ENCODE measurements at regions not wholly inside any gene's neighbourhood (a gene's known extent, or its start where the extent isn't known, plus 50 kb on each side); places are given as distances from the start of the nearest gene placed in this dataset.

GRCh38 chr2:44110444-44110843, 58.2 kb upstream of the PPM1B start:
- Histone ChIP-seq H3K27ac (ENCODE audit: low read depth, low read length) (no peak overlapping the region), H3K9me3 (ENCODE audit: low read length) (no peaks in the 10 kb centered on the region), H3K27me3 (ENCODE audit: insufficient read depth, low read length, poor library complexity, severe bottlenecking) (no peaks in the 10 kb centered on the region), H3K4me1 (ENCODE audit: insufficient read depth, low read length) (no peaks in the 10 kb centered on the region), H3K36me3 (ENCODE audit: insufficient read depth, low read length) (no peaks in the 10 kb centered on the region), H3K4me3 (ENCODE audit: low read length) (no peak overlapping the region)
- ChIA-PET CTCF (no interaction called here), POLR2A (no interaction called here)
- no peak for DNase-seq
- H3K27me3 Mint-ChIP-seq, result peaks cover 5 to 10% of the 10 kb centered on the region in 2 donors
- no peaks in the 10 kb centered on the region for H3K36me3 Mint-ChIP-seq
- no peaks in the 10 kb centered on the region for H3K9me3 Mint-ChIP-seq
- no peak overlapping the region for H3K27ac Mint-ChIP-seq
- H3K4me3 Mint-ChIP-seq, result no peak overlapping the region
- peaks cover 0 to 10% (median 0%) of the 10 kb centered on the region in 3 donors for H3K4me1 Mint-ChIP-seq

GRCh38 chr2:44112096-44112495, 56.6 kb upstream of the PPM1B start:
- H3K4me3 Mint-ChIP-seq, result no peak overlapping the region
- H3K36me3 Mint-ChIP-seq, result no peaks in the 10 kb centered on the region
- H3K27me3 ChIP-seq (ENCODE audit: insufficient read depth, low read length, poor library complexity, severe bottlenecking), result no peaks in the 10 kb centered on the region
- H3K4me1 ChIP-seq (ENCODE audit: insufficient read depth, low read length), result no peaks in the 10 kb centered on the region
- H3K9me3 Mint-ChIP-seq, result no peaks in the 10 kb centered on the region
- H3K4me1 Mint-ChIP-seq, result peaks cover 0 to 6% (median 0%) of the 10 kb centered on the region in 3 donors
- ChIA-PET CTCF (no interaction called here), POLR2A (no interaction called here)
- H3K27ac Mint-ChIP-seq, result no peak overlapping the region
- H3K9me3 ChIP-seq (ENCODE audit: low read length), result no peaks in the 10 kb centered on the region
- H3K4me3 ChIP-seq (ENCODE audit: low read length), result no peak overlapping the region
- DNase-seq, result no peak
- H3K27me3 Mint-ChIP-seq, result peaks cover 2 to 10% of the 10 kb centered on the region in 2 donors
- no peaks in the 10 kb centered on the region for H3K36me3 ChIP-seq (ENCODE audit: insufficient read depth, low read length)
- no peak overlapping the region for H3K27ac ChIP-seq (ENCODE audit: low read depth, low read length)

GRCh38 chr2:44116319-44116718, 52.4 kb upstream of the PPM1B start:
- Mint-ChIP-seq H3K36me3 (no peaks in the 10 kb centered on the region), H3K4me3 (no peak overlapping the region), H3K27me3 (no peaks in the 10 kb centered on the region), H3K9me3 (no peaks in the 10 kb centered on the region), H3K27ac (no peak overlapping the region), H3K4me1 (peaks cover 6 to 28% (median 7%) of the 10 kb centered on the region in 3 donors)
- Histone ChIP-seq H3K36me3 (ENCODE audit: insufficient read depth, low read length) (no peaks in the 10 kb centered on the region), H3K27ac (ENCODE audit: low read depth, low read length) (no peak overlapping the region), H3K9me3 (ENCODE audit: low read length) (no peaks in the 10 kb centered on the region), H3K4me1 (ENCODE audit: insufficient read depth, low read length) (peaks cover 9% of the 10 kb centered on the region), H3K27me3 (ENCODE audit: insufficient read depth, low read length, poor library complexity, severe bottlenecking) (no peaks in the 10 kb centered on the region), H3K4me3 (ENCODE audit: low read length) (no peak overlapping the region)
- no peak for DNase-seq
- ChIA-PET CTCF (no interaction called here), POLR2A (no interaction called here)

GRCh38 chr2:44118257-44118656, 50.4 kb upstream of the PPM1B start:
- POLR2A ChIA-PET, result no interaction called here
- Mint-ChIP-seq H3K4me1 (peaks cover 6 to 38% (median 7%) of the 10 kb centered on the region in 3 donors), H3K9me3 (no peaks in the 10 kb centered on the region), H3K4me3 (no peak overlapping the region), H3K36me3 (peaks cover 0 to 4% (median 0%) of the 10 kb centered on the region in 3 donors), H3K27ac (peak overlapping the region in 1 of 8 donors; percentile 22), H3K27me3 (peaks cover 0 to 4% of the 10 kb centered on the region in 2 donors)
- CTCF ChIA-PET, result no interaction called here
- no peak overlapping the region for H3K27ac ChIP-seq (ENCODE audit: low read depth, low read length)
- no peaks in the 10 kb centered on the region for H3K36me3 ChIP-seq (ENCODE audit: insufficient read depth, low read length)
- no peaks in the 10 kb centered on the region for H3K9me3 ChIP-seq (ENCODE audit: low read length)
- peaks cover 9% of the 10 kb centered on the region for H3K4me1 ChIP-seq (ENCODE audit: insufficient read depth, low read length)
- DNase-seq, result no peak
- H3K4me3 ChIP-seq (ENCODE audit: low read length), result no peak overlapping the region
- no peaks in the 10 kb centered on the region for H3K27me3 ChIP-seq (ENCODE audit: insufficient read depth, low read length, poor library complexity, severe bottlenecking)
